IMR-90 (cell line): ENCODE measurements at regions not wholly inside any gene's neighbourhood (a gene's known extent, or its start where the extent isn't known, plus 50 kb on each side); places are given as distances from the start of the nearest gene placed in this dataset.

Experiments
- FOS ChIP-seq: fragments of 150-350 bp; IDR thresholded peaks from 2 replicates; pipeline ENCODE4 v1.6.1; 2016; ENCODE audit warnings: low read depth, low read length
- MAFK ChIP-seq: IDR thresholded peaks from 2 replicates; pipeline ENCODE4 v1.6.1; 2012; ENCODE audit warnings: low read depth, low read length, improper control_type of control experiment
- POLR2A ChIP-seq: IDR thresholded peaks from 2 replicates; pipeline ENCODE4 v1.6.1; 2012; ENCODE audit warnings: mild to moderate bottlenecking, low read depth, low read length
- RFX5 ChIP-seq: IDR thresholded peaks from 2 replicates; pipeline ENCODE4 v1.8.0; 2012; ENCODE audit warnings: low read depth, mild to moderate bottlenecking, low read length, moderate library complexity
- TF ChIP-seq, protein P1 (sequence below): conservative IDR thresholded peaks from 2 replicates; pipeline ENCODE4 v1.5.1; 2012; ENCODE audit warnings: mild to moderate bottlenecking, low read depth, low read length, improper control_type of control experiment

DNA sequence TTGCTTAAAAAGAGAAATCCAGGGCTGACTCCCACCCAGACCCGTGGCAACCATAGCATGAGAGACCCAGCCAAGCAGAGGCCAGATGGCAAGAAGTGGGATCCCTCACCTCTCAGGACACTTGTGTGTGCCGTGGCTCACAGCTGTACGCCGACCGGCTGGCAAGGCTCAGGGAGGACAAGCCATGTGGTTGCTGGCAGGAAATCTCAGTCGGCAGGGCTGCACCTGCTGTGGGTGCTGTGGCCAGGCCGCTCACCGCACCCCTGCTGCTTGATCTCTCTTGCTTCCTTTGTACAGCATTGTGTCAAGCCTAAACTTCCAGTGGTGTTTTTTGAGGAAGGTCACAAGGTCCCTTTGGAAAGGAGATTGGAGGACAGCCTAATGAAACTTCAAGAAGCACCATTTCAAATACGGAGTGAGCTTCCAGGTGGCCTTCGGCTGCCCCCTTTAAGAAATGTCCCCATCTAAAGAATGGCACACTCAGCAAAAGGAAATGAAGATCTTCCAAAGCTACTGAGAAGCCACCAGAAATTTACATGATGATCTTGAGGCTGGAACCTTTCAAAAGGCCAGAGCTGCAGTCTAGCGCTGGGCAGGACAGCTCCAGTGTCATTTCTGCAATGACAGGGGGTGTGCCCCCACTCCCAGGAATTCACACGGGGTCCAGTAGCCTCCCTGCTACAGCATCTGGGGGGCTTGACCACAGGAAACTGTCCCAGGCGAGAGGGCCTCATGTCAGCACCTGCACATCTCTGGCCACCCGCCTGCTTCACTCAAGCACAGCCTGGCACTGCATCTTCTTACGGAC is 409.0 kb upstream of the MGMT start:
- TF ChIP-seq, protein P1, sequence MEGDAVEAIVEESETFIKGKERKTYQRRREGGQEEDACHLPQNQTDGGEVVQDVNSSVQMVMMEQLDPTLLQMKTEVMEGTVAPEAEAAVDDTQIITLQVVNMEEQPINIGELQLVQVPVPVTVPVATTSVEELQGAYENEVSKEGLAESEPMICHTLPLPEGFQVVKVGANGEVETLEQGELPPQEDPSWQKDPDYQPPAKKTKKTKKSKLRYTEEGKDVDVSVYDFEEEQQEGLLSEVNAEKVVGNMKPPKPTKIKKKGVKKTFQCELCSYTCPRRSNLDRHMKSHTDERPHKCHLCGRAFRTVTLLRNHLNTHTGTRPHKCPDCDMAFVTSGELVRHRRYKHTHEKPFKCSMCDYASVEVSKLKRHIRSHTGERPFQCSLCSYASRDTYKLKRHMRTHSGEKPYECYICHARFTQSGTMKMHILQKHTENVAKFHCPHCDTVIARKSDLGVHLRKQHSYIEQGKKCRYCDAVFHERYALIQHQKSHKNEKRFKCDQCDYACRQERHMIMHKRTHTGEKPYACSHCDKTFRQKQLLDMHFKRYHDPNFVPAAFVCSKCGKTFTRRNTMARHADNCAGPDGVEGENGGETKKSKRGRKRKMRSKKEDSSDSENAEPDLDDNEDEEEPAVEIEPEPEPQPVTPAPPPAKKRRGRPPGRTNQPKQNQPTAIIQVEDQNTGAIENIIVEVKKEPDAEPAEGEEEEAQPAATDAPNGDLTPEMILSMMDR = no peak
- TF ChIP-seq MAFK (no peak), RFX5 (no peak), POLR2A (no peak), FOS (no peak)
